HS-27A (cell line): ENCODE measurements at regions not wholly inside any gene's neighbourhood (a gene's known extent, or its start where the extent isn't known, plus 50 kb on each side); places are given as distances from the start of the nearest gene placed in this dataset.

Experiments
- DNase-seq: peaks from one replicate; pipeline ENCODE4 v3.0.0-alpha.2; 2012; ENCODE audit warnings: low read depth, missing footprints

DNA sequence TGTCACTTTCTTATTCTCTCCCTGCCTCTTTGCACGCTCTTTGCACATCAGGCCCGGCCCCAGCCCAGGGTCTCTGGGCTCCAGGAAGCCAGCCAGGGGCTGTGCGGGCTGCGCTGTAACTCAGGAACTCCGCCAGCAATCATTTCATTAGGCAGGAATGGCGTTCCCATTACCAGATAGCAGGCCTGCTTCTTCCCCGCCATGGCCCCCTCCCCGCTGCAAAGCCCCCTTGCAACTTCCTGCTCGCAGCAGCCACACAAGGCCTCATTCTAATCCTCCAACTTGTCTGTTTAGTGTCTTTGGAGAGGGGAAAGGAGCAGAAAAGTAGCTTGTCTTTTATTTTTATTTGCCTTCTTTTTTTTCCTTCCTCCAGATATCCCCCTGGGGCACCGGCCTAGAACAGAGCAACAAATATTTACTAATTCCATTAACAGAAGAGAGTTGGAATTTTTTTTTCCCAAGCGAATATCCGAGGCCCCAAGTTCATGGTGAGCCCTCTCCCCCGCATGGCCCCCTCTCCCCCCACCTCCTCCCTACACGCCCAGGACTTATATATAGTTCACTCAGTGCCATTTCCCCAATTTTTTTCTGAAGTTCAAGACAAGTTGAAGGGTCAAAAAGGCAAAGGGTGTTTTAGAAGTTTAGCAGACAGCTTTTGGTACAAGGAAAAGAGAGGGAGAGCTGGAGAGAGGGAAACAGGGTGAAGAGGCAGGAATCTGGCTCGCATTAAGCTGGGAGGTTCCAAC, 329.4 kb upstream of the TBX3 start:
- no peak for DNase-seq

DNA sequence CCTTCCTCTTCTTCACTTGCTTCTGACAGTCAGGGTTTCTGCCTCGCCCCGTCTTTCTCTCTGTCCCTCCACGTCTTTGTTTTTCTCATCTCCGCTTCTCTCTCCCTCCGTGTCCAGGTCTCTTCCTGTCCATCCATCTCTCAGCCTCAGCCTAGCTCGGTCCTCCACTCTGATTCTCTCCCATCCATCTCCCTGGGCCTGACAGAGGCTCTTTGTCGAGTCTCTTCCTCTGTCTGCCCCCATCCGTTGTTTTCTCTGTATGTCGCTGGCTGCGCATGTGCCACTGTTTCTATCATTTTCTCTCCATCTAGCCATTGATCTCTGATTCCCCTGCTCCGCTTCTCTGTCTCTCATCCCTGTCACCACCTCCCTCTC, 328.9 kb upstream of the TBX3 start:
- DNase-seq, result no peak

DNA sequence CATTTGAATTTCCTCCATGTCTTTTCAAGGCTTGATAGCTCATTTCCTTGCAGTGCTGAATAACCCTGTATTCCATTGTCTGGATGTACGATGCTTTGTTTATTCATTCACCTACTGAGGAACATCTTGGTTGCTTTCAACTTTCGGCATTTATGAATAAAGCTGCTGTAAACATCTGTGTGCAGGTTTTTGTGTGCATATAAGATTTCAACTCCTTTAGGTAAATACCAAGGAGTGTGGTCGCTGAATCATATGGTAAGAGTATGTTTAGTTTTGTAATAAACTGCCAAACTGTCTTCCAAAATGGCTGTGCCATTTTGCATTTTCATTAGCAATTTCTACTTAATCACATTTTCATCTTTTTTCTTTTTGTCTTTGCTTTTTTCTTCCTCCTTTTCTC, 327.7 kb upstream of the TBX3 start:
- no peak for DNase-seq

DNA sequence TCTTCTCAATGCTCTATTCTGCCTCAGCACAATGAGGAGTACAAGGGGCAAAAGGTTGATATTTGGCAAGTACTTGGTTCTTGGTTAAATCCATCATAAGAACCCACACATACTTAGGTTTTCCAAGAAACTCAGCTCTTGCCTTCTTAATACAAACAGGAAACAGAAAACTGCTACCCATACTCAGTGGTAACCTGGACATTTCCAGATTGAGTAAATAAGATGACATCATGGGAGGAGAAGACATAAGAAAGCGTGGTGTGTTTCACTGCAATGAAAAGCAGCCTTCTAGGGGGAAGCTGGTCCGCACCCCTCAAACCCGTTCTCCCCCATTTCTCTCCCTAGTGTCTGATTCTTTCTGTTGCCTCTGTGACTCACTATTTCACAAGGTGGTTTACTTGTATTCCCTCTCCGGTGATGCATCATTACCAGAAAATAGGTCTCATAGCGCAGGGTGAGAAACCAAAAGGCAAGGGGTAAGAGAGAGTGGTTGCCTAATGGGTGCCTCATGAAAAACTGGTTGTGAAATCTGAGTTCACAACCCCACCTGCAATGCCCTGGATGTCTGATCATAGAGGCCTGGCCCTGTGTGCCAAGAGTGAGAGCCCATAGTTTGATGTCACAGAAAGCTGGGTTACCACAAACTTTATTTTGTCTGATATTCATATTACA, 326.5 kb upstream of the TBX3 start:
- DNase-seq, result no peak

DNA sequence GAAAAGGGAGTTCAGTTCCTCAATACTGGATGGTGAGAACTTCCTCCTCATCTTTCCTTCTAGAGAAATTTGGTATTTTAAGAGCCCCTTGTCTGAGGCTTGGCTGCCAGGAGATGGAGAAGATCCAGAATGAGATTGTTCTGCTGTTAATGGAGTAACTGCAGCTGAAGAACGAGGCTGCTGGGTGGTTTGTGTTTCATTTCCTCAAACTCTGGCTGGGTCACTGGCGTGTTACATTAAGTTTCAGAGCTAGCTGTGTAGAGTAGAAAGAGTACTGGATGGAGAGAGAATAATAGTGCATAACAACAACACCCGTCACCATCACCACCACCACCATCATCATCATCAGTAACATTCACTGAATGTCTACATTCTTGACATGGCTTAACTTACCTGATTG, 325.0 kb upstream of the TBX3 start:
- no peak for DNase-seq

DNA sequence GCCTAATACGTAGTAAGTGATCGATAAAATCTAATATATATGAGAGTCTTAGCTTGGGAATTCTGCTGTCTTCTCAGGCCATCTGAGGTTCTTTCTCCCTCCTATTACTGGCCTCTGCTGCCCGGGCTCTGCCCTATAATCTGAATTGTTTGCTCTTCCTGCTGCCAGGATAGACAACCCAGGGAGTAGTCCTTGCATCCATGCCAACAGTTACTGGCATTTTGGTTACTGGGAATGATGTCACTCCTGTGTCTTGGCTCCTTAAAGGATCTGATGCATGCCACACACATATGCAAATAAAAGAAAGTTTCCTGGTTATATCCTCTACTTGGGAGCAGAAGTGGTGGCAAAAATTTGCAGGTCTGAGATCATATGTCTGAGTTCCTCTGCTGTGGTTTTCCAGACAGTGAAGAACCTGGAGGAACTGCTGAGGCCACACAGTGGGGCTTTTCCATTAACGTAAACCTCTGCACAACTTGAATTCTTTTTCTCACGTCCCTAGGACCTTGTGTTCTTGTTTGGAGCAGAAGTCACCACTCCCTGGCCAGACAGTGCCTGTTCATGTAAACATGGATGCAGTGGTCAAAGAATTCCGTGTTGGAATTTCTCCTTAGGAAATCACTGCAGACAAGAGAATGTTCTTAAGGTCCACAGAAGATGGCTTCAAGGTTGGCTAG, 320.6 kb upstream of the TBX3 start:
- no peak for DNase-seq

DNA sequence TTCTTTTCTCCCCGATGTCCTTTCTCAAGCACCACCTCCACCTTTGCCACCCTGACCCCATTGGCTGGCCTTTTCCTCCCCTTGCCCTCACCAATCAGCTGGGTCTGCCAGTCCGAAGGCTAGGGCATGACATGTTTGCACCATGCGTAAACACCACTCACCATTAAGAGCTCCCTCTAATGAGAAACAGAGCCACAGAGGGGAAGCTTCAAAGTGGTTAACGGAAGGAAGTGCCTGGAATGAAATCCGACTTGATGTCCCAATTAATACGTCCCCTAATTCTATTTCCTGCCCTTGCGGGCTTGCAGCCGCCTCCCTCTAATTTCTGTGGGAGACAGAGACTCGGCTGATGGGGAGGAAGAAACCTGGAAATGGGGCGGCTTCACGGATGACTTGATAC, 318.5 kb upstream of the TBX3 start:
- DNase-seq, result no peak

DNA sequence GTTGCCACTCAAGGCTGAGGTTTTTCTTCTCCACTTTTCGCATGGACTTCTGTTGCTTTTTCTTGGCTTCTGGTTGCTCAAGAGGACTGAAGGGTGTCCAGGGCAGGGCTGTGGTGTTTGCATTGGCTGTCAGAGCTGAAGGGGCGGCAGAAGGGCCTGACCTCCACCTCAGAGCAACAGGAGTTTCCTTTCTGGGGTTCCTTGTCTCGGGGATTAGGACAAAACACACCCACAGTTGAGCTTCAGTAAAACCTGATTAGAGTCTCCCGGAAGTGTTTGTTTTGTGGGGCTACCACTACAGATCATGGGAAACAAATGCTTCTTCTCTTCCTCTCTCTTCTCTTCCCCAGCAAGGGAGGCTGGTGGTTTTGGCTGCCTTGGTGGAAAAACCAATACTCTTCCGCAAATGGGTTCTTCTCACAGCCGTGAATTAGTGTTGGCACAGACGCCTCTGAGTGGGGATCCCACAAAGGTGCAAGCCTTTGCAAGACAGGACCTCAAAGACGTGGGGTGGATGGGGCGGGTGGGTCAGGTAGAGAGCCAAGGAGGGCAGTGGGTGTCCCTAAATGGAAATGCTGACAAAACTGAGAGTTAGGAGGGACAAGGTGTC, 317.7 kb upstream of the TBX3 start:
- DNase-seq, result no peak

DNA sequence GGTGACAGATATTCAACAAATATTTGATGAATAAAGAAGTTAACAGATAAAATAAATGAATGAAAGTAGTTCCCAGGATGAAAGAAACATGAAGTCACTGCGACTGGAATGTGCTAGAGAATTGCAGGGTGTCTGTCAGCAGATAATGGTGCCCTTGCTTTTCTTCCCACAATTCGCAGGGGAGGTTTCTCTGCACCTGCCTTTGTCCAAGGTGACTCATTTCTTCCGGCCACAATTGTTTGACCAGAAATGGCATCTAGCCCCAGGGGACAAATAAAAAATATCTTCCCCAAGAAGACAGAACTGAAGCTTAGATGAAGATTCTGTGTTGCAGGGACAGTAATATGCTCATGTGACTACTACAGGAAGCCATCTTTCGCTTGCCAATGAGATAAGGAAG, 316.1 kb upstream of the TBX3 start:
- no peak for DNase-seq

DNA sequence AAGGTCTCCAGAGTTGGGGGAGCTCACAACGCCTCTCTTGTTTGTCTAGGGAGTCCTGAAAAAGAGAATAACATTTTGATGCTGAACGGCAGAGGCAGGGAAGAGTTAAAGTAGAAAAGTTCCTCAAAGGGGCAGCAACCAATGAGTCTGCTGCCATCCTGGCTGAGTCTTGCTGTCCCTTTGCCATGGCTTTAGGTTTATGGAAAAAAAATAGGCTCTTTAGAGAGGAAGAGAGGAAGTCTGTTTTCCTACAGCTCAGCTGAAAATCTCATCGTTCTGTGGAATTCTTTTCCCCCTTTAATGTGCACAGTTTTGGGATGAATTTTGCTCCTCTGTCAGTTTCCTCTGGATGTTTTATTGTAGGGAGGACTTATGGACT, 314.8 kb upstream of the TBX3 start:
- DNase-seq, result no peak

DNA sequence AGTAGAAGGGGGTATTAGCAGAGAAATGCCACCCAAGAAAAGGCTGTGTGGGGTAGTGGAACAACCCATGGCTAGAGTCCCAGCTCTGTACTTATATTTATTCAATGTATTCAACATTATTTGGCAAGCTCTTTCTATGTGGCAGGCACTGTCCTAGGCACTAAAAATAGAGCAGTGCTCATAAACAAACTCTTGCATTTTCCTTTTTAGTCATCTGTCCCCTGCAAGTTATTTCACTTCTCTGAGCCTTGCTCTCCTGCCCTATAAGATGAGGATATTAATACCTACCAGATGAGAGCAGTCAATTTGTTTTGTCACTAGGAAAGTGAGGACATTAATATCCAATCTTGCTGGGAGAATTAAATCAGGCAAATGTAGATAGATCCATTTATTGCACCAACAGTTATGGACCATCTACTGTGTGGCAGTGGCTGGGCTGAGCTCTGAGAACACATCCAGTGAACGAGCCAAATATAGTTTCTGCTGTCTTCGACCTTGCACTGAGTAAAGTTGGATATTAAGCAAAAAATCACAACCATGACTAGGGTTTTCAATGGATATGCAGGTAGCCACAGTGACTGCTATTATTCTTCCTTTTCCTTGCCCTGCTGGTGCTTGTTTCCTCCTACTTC, 314.3 kb upstream of the TBX3 start:
- no peak for DNase-seq

DNA sequence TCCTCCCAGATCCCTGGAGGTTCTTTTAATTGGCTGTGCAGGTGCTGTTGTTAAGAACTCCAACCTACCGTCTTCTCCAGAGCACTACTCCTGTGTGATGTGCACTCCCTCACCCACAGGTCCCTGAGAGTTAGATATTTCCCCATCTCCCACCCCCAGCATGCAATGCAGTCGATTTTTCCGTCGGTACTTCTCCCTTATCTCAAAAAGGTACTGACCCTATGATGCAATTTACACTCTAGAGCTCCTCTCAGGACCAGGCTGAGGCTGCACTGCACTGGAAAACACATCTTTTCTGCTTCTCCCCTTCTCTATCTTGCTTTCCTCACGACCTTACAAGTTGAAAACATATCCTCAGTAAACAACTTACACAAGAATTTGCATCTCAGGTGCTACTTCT, 312.4 kb upstream of the TBX3 start:
- no peak for DNase-seq

DNA sequence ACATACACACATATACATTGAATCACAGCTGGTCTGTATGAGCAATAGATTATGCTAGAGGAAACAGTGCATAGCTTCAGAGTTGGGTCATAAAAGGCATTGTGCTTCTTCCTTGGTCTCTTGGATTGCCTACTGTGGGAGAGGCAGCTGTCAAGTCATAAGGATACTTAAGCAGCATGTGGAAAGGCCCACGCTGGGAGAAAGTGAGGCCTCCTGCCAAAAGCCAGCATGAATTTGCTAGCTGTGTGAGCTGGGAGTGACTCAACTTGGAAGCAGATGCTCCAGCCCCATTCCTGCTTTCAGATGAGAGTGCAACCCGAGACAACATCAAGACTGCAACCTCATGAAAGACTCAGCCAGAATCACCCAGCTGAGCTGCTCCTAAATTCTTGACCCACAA, 311.9 kb upstream of the TBX3 start:
- DNase-seq, result no peak

DNA sequence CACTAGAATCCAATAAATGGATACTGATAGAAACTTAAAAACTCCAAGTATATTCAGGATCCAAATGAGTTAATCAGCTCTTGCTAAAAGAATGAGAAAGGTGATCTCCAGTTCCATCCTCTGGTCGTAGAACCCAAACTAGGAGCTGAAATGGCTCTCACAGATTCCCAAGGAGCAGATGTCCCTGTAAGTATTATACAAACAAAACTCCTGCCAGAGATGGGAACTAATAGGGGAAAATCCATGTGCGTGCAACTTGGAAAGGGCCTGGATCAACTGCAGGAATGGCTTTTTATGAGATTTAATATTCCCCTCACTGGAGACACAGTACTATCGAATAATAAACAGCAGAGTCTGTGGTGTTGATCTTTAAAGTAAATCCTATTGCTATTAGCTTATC, 309.2 kb upstream of the TBX3 start:
- DNase-seq, result no peak

DNA sequence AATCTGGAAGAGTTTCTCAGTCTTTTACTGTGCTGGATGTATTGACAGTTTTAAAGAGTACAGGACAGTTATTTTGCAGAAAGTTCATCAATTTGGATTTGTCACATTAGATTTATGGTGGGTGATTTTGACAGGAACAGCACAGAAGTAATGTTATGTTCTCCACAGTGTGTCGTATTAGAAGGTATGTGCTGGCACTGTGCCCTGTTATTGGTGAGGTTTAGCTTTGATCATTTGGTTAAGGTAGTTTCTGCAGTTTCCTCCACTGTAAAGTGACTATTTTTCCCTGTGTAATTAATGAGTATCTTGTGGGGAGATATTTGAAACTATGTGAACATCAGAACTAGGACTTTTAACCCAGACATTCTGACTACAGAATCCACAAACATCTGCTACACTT, 308.5 kb upstream of the TBX3 start:
- DNase-seq, result no peak

DNA sequence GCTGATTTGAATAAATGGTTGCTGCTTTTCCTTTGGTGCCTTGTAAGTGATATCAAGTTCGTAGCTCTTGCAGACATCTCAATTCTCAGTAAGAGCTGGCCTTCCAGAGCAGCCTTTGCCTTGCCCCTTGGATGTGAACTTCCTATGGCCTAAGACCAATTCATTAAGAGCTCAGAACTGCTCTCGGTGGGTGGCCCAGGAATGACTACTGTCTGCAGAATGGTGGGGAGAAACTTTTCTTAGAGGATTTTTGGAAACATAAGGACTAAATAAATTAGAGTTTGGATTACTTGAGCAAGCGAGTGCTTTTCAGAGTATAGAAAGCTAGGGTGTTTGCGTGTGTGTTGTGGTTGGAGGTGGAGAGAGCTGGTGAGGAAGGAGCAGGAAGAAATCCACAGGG, 306.4 kb upstream of the TBX3 start:
- no peak for DNase-seq

DNA sequence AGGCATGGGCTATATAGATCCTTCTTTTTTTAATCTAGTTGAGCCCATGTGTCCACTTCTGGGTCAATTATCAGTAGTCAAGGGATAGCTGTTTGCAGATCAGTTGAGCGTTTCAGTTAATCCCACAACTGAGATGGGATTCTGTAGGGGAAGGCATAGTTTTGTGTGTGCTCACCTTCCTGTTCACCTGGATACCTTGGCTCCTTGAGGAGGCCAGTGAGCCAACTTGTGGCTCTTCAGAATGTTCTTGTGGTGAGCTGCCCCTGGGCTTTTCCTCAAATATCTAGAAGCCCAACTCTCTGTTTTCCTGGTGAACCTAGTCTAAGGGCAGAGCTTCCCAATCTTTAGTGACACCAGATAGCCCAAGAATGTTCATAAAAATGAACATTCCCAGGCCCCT, 302.9 kb upstream of the TBX3 start:
- DNase-seq, result no peak

DNA sequence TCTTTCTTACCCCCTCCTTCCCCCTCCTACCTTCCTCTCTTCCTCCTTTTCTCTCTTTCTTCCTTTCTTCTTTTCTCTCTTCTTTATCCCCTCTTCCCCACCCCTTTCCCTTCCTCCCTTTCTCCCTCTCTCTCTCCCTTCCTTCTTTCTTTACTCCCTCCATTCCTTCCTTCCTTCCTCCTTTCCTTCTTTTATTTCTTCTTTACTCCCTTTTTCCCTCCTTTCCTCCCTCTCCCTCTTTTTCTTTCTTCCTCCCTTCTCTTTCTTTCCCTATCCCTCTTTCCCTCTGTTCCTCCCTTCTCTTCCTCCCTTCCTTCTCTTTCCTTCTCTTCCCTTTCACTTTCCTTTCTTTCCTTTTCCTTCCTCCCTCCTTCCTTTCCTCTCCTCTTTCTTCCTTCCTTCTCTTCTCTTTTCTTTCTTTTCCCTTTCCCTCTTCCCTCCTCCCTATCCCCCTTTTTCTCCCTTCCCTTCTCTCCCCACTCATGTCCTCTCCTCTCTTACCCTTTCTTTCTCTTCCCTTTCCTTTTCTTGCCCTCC, 302.3 kb upstream of the TBX3 start:
- DNase-seq, result no peak

DNA sequence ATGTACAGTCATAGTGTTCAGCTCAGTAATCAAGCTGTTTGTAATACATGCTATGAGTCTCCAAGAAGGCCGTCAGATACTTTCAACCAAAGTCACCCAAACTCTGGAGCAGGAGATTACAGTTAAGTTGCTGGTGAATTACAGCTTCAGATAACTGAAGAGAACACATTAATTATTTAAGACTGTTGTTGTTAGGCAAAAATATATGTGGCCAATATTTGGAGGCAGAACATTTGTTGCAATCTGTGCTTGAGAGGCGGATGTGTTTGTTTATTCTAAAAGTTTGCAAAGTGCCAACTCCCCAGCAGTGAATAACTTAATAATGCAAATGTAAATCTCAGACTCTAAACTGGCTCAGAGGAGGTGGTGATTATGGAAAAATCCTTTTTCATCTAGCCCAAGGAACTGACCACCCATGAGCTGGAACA, 300.7 kb upstream of the TBX3 start:
- no peak for DNase-seq

DNA sequence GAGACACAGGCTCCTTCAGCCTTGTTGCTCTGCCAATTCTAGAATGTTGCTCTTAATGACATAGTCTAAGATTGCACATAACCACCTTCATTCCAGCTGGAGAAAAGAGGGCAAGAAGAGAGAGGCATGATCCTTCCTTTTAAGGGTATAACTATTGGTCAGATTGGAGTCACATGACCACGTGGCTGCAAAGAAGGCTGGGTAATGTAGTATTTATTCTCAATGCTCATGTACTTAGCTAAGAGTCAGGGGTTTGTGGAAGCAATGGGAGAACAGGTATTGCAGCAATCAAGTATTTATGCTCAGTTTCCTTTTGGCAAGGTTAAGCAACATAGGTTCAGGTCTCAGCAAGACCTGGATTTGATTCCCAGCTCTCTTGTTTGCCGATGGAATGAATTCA, 298.8 kb upstream of the TBX3 start:
- no peak for DNase-seq

DNA sequence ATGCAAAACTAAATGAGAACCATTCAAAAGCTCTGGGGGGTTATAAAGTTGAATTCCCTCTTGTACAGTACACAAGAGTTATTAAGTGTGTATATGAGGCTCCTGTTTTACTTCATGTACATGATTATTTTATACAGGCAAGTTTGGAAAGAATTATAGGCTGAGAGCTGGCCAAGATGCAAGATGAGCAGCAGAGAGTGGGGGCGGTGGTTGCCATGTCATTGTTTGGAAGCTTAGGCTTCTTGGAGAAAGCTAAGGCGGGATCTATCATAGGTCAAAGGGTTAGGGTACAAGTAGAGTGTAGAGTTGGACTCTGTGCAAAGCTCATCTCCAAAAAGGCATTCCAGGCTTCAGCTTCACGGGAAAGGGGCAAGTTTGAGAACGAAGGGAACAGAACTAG, 297.1 kb upstream of the TBX3 start:
- no peak for DNase-seq

DNA sequence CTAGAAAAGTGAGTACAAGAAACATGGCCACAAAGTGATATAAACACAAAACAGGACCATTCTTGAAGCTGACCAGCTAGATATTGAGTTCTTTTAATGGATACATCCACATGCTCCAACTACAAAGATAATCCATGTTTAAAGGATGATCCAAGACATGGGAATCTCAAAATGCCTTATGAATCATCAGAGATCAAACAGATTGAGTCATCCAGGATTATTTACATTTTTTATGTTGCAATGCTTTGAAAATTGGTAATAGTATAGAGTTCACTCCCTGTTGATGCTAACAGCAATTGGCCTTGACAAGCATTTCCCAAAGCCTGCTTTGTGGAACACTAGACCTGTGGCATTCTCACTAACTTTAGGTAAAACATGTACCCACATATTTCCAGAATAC, 293.0 kb upstream of the TBX3 start:
- no peak for DNase-seq
